ENCODE measurements at regions not wholly inside any gene's neighbourhood (a gene's known extent, or its start where the extent isn't known, plus 50 kb on each side); places are given as distances from the start of the nearest gene placed in this dataset.
A peak's percentile ranks its signal among the peaks of the same experiment; 100 is the strongest.

- DNase-seq (no peak), ATAC-seq (no peak)
- no peak overlapping the region for H3K4me3 Mint-ChIP-seq
- peaks cover 20% of the 10 kb centered on the region for H3K4me1 Mint-ChIP-seq
- H3K27me3 Mint-ChIP-seq: peaks cover 7% of the 10 kb centered on the region
- H3K9me3 Mint-ChIP-seq: peaks cover 11 to 23% of the 10 kb centered on the region in 2 donors
- H3K27ac Mint-ChIP-seq: no peak overlapping the region
Observed at GRCh38 chr7:114822844-114823243, 99.0 kb upstream of the MDFIC start.

- Mint-ChIP-seq H3K9me3 (peaks cover 11 to 27% of the 10 kb centered on the region in 2 donors), H3K27me3 (peaks cover 7% of the 10 kb centered on the region), H3K4me3 (no peak overlapping the region), H3K27ac (no peak overlapping the region), H3K4me1 (peaks cover 20% of the 10 kb centered on the region)
- DNase-seq: no peak
- no peak for ATAC-seq
Observed at GRCh38 chr7:114823290-114823689, 98.6 kb upstream of the MDFIC start.

- no peaks in the 10 kb centered on the region for H3K27me3 Mint-ChIP-seq
- H3K9me3 Mint-ChIP-seq: peaks cover 11 to 28% of the 10 kb centered on the region in 2 donors
- DNase-seq: peak; percentile 5 to 51
- ATAC-seq: peak; percentile 74
- H3K4me1 Mint-ChIP-seq: peaks cover 20% of the 10 kb centered on the region
- peak overlapping the region in 1 of 2 donors; percentile 31 for H3K4me3 Mint-ChIP-seq
- H3K27ac Mint-ChIP-seq: peak overlapping the region in 1 of 2 donors; percentile 85
Observed at GRCh38 chr7:114825423-114825951, 96.4 kb upstream of the MDFIC start.

- ATAC-seq (no peak), DNase-seq (no peak)
- Mint-ChIP-seq H3K4me3 (no peak overlapping the region), H3K27me3 (peaks cover under 1% of the 10 kb centered on the region), H3K27ac (no peak overlapping the region), H3K9me3 (peaks cover 3 to 20% of the 10 kb centered on the region in 2 donors), H3K4me1 (peaks cover 28% of the 10 kb centered on the region)
Observed at GRCh38 chr7:114830952-114831351, 90.9 kb upstream of the MDFIC start.

- Mint-ChIP-seq H3K4me1 (peaks cover 25% of the 10 kb centered on the region), H3K27ac (peak overlapping the region in 1 of 2 donors; percentile 92), H3K4me3 (peak overlapping the region in 1 of 2 donors; percentile 46), H3K9me3 (peaks cover 0 to 3% of the 10 kb centered on the region in 2 donors), H3K27me3 (peaks cover 7% of the 10 kb centered on the region)
- DNase-seq (no peak), ATAC-seq (peak; percentile 97)
Observed at GRCh38 chr7:114832906-114833595, 88.8 kb upstream of the MDFIC start.

GRCh38 chr7:114835303-114835702, 86.6 kb upstream of the MDFIC start:
- DNase-seq (no peak), ATAC-seq (no peak)
- no peaks in the 10 kb centered on the region for H3K9me3 Mint-ChIP-seq
- no peak overlapping the region for H3K27ac Mint-ChIP-seq
- peaks cover 25% of the 10 kb centered on the region for H3K4me1 Mint-ChIP-seq
- H3K27me3 Mint-ChIP-seq: peaks cover 7% of the 10 kb centered on the region
- H3K4me3 Mint-ChIP-seq: no peak overlapping the region

GRCh38 chr7:114835861-114836260, 86.0 kb upstream of the MDFIC start:
- H3K9me3 Mint-ChIP-seq: no peaks in the 10 kb centered on the region
- no peak overlapping the region for H3K27ac Mint-ChIP-seq
- peaks cover 7% of the 10 kb centered on the region for H3K27me3 Mint-ChIP-seq

GRCh38 chr7:114842551-114843065, 79.3 kb upstream of the MDFIC start:
- ATAC-seq (no peak), DNase-seq (no peak)
- Mint-ChIP-seq H3K4me1 (no peaks in the 10 kb centered on the region), H3K27ac (no peak overlapping the region), H3K27me3 (no peaks in the 10 kb centered on the region), H3K9me3 (no peaks in the 10 kb centered on the region), H3K4me3 (no peak overlapping the region)

More at GRCh38 chr7:114835861-114836260, 86.0 kb upstream of the MDFIC start:
- Mint-ChIP-seq H3K4me3 (no peak overlapping the region), H3K4me1 (peaks cover 25% of the 10 kb centered on the region)
- ATAC-seq (no peak), DNase-seq (no peak)

- H3K27me3 Mint-ChIP-seq: no peaks in the 10 kb centered on the region
- H3K27ac Mint-ChIP-seq: no peak overlapping the region
- no peak overlapping the region for H3K4me3 Mint-ChIP-seq
- H3K9me3 Mint-ChIP-seq: no peaks in the 10 kb centered on the region
- DNase-seq (no peak), ATAC-seq (no peak)
- H3K4me1 Mint-ChIP-seq: no peaks in the 10 kb centered on the region
Observed at GRCh38 chr7:114843102-114843501, 78.8 kb upstream of the MDFIC start.

- no peaks in the 10 kb centered on the region for H3K9me3 Mint-ChIP-seq
- no peak for ATAC-seq
Observed at GRCh38 chr7:114851406-114852061, 70.4 kb upstream of the MDFIC start.

GRCh38 chr7:114852293-114852692, 69.6 kb upstream of the MDFIC start:
- Mint-ChIP-seq H3K4me3 (no peak overlapping the region), H3K27ac (no peak overlapping the region), H3K4me1 (no peaks in the 10 kb centered on the region), H3K9me3 (no peaks in the 10 kb centered on the region), H3K27me3 (no peaks in the 10 kb centered on the region)
- ATAC-seq (no peak), DNase-seq (no peak)

More at GRCh38 chr7:114851406-114852061, 70.4 kb upstream of the MDFIC start:
- H3K4me1 Mint-ChIP-seq: no peaks in the 10 kb centered on the region
- H3K27ac Mint-ChIP-seq: no peak overlapping the region
- H3K4me3 Mint-ChIP-seq: no peak overlapping the region
- DNase-seq: no peak
- H3K27me3 Mint-ChIP-seq: no peaks in the 10 kb centered on the region

GRCh38 chr7:114853189-114853588, 68.7 kb upstream of the MDFIC start:
- ATAC-seq (no peak), DNase-seq (no peak)
- Mint-ChIP-seq H3K4me3 (no peak overlapping the region), H3K27ac (no peak overlapping the region), H3K9me3 (no peaks in the 10 kb centered on the region), H3K4me1 (no peaks in the 10 kb centered on the region), H3K27me3 (no peaks in the 10 kb centered on the region)

- Mint-ChIP-seq H3K4me3 (no peak overlapping the region), H3K9me3 (no peaks in the 10 kb centered on the region), H3K27ac (no peak overlapping the region), H3K4me1 (no peaks in the 10 kb centered on the region), H3K27me3 (no peaks in the 10 kb centered on the region)
- DNase-seq (no peak), ATAC-seq (no peak)
Observed at GRCh38 chr7:114854369-114854768, 67.5 kb upstream of the MDFIC start.

GRCh38 chr7:114856625-114857024, 65.3 kb upstream of the MDFIC start:
- DNase-seq (no peak), ATAC-seq (no peak)
- no peak overlapping the region for H3K27ac Mint-ChIP-seq
- no peaks in the 10 kb centered on the region for H3K9me3 Mint-ChIP-seq
- no peak overlapping the region for H3K4me3 Mint-ChIP-seq
- no peaks in the 10 kb centered on the region for H3K27me3 Mint-ChIP-seq
- H3K4me1 Mint-ChIP-seq: no peaks in the 10 kb centered on the region

GRCh38 chr7:114857605-114858004, 64.3 kb upstream of the MDFIC start:
- ATAC-seq (no peak), DNase-seq (no peak)
- Mint-ChIP-seq H3K27me3 (no peaks in the 10 kb centered on the region), H3K27ac (no peak overlapping the region), H3K4me1 (no peaks in the 10 kb centered on the region), H3K9me3 (no peaks in the 10 kb centered on the region), H3K4me3 (no peak overlapping the region)

- H3K4me1 Mint-ChIP-seq: no peaks in the 10 kb centered on the region
- H3K27ac Mint-ChIP-seq: no peak overlapping the region
- no peak for ATAC-seq
- no peak overlapping the region for H3K4me3 Mint-ChIP-seq
- DNase-seq: no peak
- H3K27me3 Mint-ChIP-seq: no peaks in the 10 kb centered on the region
- H3K9me3 Mint-ChIP-seq: no peaks in the 10 kb centered on the region
Observed at GRCh38 chr7:114859477-114859876, 62.4 kb upstream of the MDFIC start.
